WTC11 (cell line): ENCODE measurements at regions not wholly inside any gene's neighbourhood (a gene's known extent, or its start where the extent isn't known, plus 50 kb on each side); places are given as distances from the start of the nearest gene placed in this dataset.

Experiments used
- ATAC-seq: fragments of 200-7000 bp; cut with Tn5 transposase; 2 replicates; pipeline ENCODE4 v1.10.0; 2021; ENCODE audit warnings: mild to moderate bottlenecking, moderate library complexity
- CTCF ChIA-PET: fragments of 300-600 bp; sonication (Branson Sonifier 250); formaldehyde crosslinking; loops from one replicate; lab custom pipeline; 2021; ENCODE audit warnings: antibody characterized with exemption; lab: Charles Lee
- POLR2A ChIA-PET: fragments of 350-600 bp; sonication (Branson Sonifier 250); formaldehyde crosslinking; loops from one replicate; lab custom pipeline; 2021; ENCODE audit warnings: antibody characterized with exemption; lab: Charles Lee
- DNase-seq: peaks from one replicate; pipeline ENCODE4 v3.0.0; 2021; ENCODE audit warnings: low spot score
- H3K27ac Mint-ChIP-seq: 2 replicates; pipeline ENCODE4 v1.8.0; 2021; ENCODE audit warnings: mixed read lengths
- H3K27me3 Mint-ChIP-seq: 2 replicates; pipeline ENCODE4 v1.8.0; 2021; ENCODE audit warnings: low read depth, mild to moderate bottlenecking, moderate library complexity, mixed read lengths
- H3K36me3 Mint-ChIP-seq: 2 replicates; pipeline ENCODE4 v1.8.0; 2021; ENCODE audit warnings: mixed read lengths
- H3K4me1 Mint-ChIP-seq: 2 replicates; pipeline ENCODE4 v1.8.0; 2022; ENCODE audit warnings: mixed read lengths
- H3K4me3 Mint-ChIP-seq: 2 replicates; pipeline ENCODE4 v1.8.0; 2021; ENCODE audit warnings: mild to moderate bottlenecking, moderate library complexity, mixed read lengths
- H3K9me3 Mint-ChIP-seq: 2 replicates; pipeline ENCODE4 v1.8.0; 2021; ENCODE audit warnings: mixed read lengths
- CBFB ChIP-seq: sonication (generic); formaldehyde crosslinking; IDR thresholded peaks from 2 replicates; pipeline ENCODE4 v1.8.1; 2022; ENCODE audit warnings: mild to moderate bottlenecking, low read depth, missing genetic modification reagents
- CREB1 ChIP-seq: sonication (generic); formaldehyde crosslinking; IDR thresholded peaks from 2 replicates; pipeline ENCODE4 v1.8.0; 2023; ENCODE audit warnings: mild to moderate bottlenecking, missing genetic modification reagents
- EMX1 ChIP-seq: fragments of 250-450 bp; sonication (Bioruptor Pico); IDR thresholded peaks from 2 replicates; pipeline ENCODE4 v1.8.0; 2021; ENCODE audit warnings: mild to moderate bottlenecking
- FOXJ3 ChIP-seq: sonication (generic); formaldehyde crosslinking; IDR thresholded peaks from 2 replicates; pipeline ENCODE4 v1.9.0; 2021; ENCODE audit warnings: missing genetic modification reagents, mild to moderate bottlenecking, borderline replicate concordance
- FOXP1 ChIP-seq: sonication (generic); formaldehyde crosslinking; IDR thresholded peaks from 2 replicates; pipeline ENCODE4 v1.8.0; 2022; ENCODE audit warnings: missing genetic modification reagents, mild to moderate bottlenecking, moderate library complexity, borderline replicate concordance
- JAZF1 ChIP-seq: fragments of 250-450 bp; sonication (Bioruptor Pico); IDR thresholded peaks from 2 replicates; pipeline ENCODE4 v1.9.0; 2021; ENCODE audit warnings: moderate library complexity, mild to moderate bottlenecking, inconsistent platforms
- KAT7 ChIP-seq: sonication (generic); formaldehyde crosslinking; IDR thresholded peaks from 2 replicates; pipeline ENCODE4 v1.8.1; 2023; ENCODE audit warnings: missing genetic modification reagents, mild to moderate bottlenecking, borderline replicate concordance
- NFE2L1 ChIP-seq: sonication (generic); formaldehyde crosslinking; IDR thresholded peaks from 2 replicates; pipeline ENCODE4 v1.8.1; 2023; ENCODE audit warnings: missing genetic modification reagents
- SMAD4 ChIP-seq: sonication (generic); formaldehyde crosslinking; IDR thresholded peaks from 2 replicates; pipeline ENCODE4 v1.8.0; 2022; ENCODE audit warnings: mild to moderate bottlenecking, missing genetic modification reagents
- TEAD1 ChIP-seq: sonication (generic); formaldehyde crosslinking; IDR thresholded peaks from 2 replicates; pipeline ENCODE4 v1.8.0; 2022; ENCODE audit warnings: mild to moderate bottlenecking, missing genetic modification reagents
- USF1 ChIP-seq: sonication (generic); formaldehyde crosslinking; IDR thresholded peaks from 2 replicates; pipeline ENCODE4 v1.8.0; 2022; ENCODE audit warnings: mild to moderate bottlenecking, missing genetic modification reagents
- ZMAT4 ChIP-seq: fragments of 250-450 bp; sonication (Bioruptor Pico); IDR thresholded peaks from 2 replicates; pipeline ENCODE4 v1.9.0; 2021; ENCODE audit warnings: mild to moderate bottlenecking
- ZNF138 ChIP-seq: sonication (generic); formaldehyde crosslinking; conservative IDR thresholded peaks from 2 replicates; pipeline ENCODE4 v1.8.1; 2022; ENCODE audit warnings: mild to moderate bottlenecking, moderate library complexity, missing genetic modification reagents
- ZNF232 ChIP-seq: sonication (generic); formaldehyde crosslinking; IDR thresholded peaks from 2 replicates; pipeline ENCODE4 v1.8.0; 2022; ENCODE audit warnings: mild to moderate bottlenecking, missing genetic modification reagents
- ZNF317 ChIP-seq: sonication (generic); formaldehyde crosslinking; IDR thresholded peaks from 2 replicates; pipeline ENCODE4 v1.8.1; 2023; ENCODE audit warnings: low read depth, mild to moderate bottlenecking, moderate library complexity, missing genetic modification reagents, borderline replicate concordance
- ZNF416 ChIP-seq: fragments of 250-450 bp; sonication (Bioruptor Pico); IDR thresholded peaks from 2 replicates; pipeline ENCODE4 v1.9.0; 2021; ENCODE audit warnings: mild to moderate bottlenecking, inconsistent platforms
- ZNF671 ChIP-seq: fragments of 250-450 bp; sonication (Bioruptor Pico); IDR thresholded peaks from 2 replicates; pipeline ENCODE4 v1.8.0; 2021; ENCODE audit warnings: mild to moderate bottlenecking
- TF ChIP-seq, protein P1 (sequence below): sonication (generic); formaldehyde crosslinking; IDR thresholded peaks from 2 replicates; pipeline ENCODE4 v1.8.0; 2022; ENCODE audit warnings: mild to moderate bottlenecking, missing genetic modification reagents
- TF ChIP-seq, protein P2 (sequence below): sonication (generic); formaldehyde crosslinking; IDR thresholded peaks from 2 replicates; pipeline ENCODE4 v1.8.1; 2023; ENCODE audit warnings: mild to moderate bottlenecking, missing genetic modification reagents, borderline replicate concordance
- TF ChIP-seq, protein P3 (sequence below): fragments of 250-450 bp; sonication (Bioruptor Pico); IDR thresholded peaks from 2 replicates; pipeline ENCODE4 v2.1.2; 2022; ENCODE audit warnings: mild to moderate bottlenecking, moderate library complexity
- TF ChIP-seq, protein P4 (sequence below): sonication (generic); formaldehyde crosslinking; IDR thresholded peaks from 2 replicates; pipeline ENCODE4 v1.8.1; 2023; ENCODE audit warnings: mild to moderate bottlenecking, missing genetic modification reagents, moderate library complexity
- TF ChIP-seq, protein P5 (sequence below): fragments of 250-450 bp; sonication (Bioruptor Pico); IDR thresholded peaks from 2 replicates; pipeline ENCODE4 v1.9.0; 2021; ENCODE audit warnings: moderate library complexity, mild to moderate bottlenecking, inconsistent platforms, borderline replicate concordance
- TF ChIP-seq, protein P6 (sequence below): fragments of 250-450 bp; sonication (Bioruptor Pico); IDR thresholded peaks from 2 replicates; pipeline ENCODE4 v1.8.0; 2021; ENCODE audit warnings: mild to moderate bottlenecking

DNA sequence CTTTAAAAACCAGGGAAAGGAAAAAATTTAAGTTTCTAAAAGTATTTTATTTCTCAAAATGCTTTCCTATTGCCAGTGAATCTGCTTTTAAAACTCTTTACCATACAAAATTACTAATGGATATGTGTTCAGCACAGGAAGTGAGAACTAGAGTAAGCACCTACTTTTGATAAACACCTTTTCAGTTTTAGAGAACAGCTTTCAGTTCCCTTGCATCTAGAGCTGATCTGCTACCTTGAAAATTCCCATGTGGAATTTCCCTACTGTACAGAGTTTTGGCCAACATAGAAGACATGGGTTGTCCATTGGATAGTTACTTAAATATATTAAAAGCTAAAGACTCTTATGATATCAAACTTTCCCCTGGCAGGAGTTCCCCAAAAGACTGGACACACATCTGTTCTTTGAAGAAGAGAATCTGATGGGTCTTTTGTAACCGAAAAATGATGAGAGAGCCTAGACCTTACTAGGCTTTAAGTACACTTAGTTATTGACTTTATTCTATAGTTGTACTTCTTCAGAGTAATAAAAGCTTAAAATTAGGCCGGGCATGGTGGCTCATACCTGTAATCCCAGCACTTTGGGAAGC, 112.1 kb upstream of the CNTNAP4 start (continued):
- TF ChIP-seq KAT7 = no peak
- no peak for TF ChIP-seq ZNF671 (CRISPR knock-in tag)
- no peak for TF ChIP-seq TEAD1 (CRISPR knock-in tag)

GRCh38 chr16:76175718-76176117, 101.5 kb upstream of the CNTNAP4 start:
- CTCF ChIA-PET = no interaction called here
- TF ChIP-seq ZNF232 (CRISPR knock-in tag) (no peak), ZMAT4 (CRISPR knock-in tag) (no peak), EMX1 (CRISPR knock-in tag) (no peak), ZNF317 (CRISPR knock-in tag) (no peak), CREB1 (CRISPR knock-in tag) (no peak), ZNF416 (CRISPR knock-in tag) (no peak), USF1 (CRISPR knock-in tag) (no peak), FOXP1 (no peak), FOXJ3 (no peak), ZNF138 (no peak)
- TF ChIP-seq, protein P1, sequence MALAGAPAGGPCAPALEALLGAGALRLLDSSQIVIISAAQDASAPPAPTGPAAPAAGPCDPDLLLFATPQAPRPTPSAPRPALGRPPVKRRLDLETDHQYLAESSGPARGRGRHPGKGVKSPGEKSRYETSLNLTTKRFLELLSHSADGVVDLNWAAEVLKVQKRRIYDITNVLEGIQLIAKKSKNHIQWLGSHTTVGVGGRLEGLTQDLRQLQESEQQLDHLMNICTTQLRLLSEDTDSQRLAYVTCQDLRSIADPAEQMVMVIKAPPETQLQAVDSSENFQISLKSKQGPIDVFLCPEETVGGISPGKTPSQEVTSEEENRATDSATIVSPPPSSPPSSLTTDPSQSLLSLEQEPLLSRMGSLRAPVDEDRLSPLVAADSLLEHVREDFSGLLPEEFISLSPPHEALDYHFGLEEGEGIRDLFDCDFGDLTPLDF (CRISPR knock-in tag) = no peak
- TF ChIP-seq, protein P2, sequence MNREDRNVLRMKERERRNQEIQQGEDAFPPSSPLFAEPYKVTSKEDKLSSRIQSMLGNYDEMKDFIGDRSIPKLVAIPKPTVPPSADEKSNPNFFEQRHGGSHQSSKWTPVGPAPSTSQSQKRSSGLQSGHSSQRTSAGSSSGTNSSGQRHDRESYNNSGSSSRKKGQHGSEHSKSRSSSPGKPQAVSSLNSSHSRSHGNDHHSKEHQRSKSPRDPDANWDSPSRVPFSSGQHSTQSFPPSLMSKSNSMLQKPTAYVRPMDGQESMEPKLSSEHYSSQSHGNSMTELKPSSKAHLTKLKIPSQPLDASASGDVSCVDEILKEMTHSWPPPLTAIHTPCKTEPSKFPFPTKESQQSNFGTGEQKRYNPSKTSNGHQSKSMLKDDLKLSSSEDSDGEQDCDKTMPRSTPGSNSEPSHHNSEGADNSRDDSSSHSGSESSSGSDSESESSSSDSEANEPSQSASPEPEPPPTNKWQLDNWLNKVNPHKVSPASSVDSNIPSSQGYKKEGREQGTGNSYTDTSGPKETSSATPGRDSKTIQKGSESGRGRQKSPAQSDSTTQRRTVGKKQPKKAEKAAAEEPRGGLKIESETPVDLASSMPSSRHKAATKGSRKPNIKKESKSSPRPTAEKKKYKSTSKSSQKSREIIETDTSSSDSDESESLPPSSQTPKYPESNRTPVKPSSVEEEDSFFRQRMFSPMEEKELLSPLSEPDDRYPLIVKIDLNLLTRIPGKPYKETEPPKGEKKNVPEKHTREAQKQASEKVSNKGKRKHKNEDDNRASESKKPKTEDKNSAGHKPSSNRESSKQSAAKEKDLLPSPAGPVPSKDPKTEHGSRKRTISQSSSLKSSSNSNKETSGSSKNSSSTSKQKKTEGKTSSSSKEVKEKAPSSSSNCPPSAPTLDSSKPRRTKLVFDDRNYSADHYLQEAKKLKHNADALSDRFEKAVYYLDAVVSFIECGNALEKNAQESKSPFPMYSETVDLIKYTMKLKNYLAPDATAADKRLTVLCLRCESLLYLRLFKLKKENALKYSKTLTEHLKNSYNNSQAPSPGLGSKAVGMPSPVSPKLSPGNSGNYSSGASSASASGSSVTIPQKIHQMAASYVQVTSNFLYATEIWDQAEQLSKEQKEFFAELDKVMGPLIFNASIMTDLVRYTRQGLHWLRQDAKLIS (CRISPR knock-in tag) = no peak
- no peak overlapping the region for H3K4me3 Mint-ChIP-seq
- no peaks in the 10 kb centered on the region for H3K27me3 Mint-ChIP-seq
- peaks cover 18% of the 10 kb centered on the region for H3K36me3 Mint-ChIP-seq
- no peak for DNase-seq
- POLR2A ChIA-PET = no interaction called here
- peaks cover 63% of the 10 kb centered on the region for H3K9me3 Mint-ChIP-seq
- no peaks in the 10 kb centered on the region for H3K4me1 Mint-ChIP-seq
- no peak for ATAC-seq
- no peak overlapping the region for H3K27ac Mint-ChIP-seq

DNA sequence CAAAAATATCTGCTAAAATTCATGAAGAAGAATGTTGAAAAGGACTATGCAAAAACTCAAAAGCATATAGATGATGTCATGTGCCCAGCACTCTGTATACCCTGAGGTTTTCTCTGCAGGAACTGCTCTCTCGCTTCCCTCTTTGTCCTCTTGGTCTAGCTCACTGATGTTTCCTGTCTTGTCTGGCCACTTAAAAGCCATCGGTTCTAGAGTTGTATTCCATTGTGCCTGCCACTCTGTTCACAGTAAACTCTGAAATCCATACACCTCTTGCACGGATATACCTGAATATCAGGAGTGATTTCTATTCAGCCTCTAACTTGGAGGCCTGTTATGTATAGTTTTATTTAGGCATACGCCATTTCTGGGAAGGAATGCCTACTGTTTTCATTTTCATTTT, 101.0 kb upstream of the CNTNAP4 start:
- DNase-seq (no peak), ATAC-seq (no peak)
- Mint-ChIP-seq H3K27me3 (no peaks in the 10 kb centered on the region), H3K4me3 (no peak overlapping the region), H3K27ac (no peak overlapping the region), H3K9me3 (peaks cover 63% of the 10 kb centered on the region), H3K4me1 (no peaks in the 10 kb centered on the region), H3K36me3 (peaks cover 15% of the 10 kb centered on the region)
- ChIA-PET CTCF (no interaction called here), POLR2A (no interaction called here)
- TF ChIP-seq, protein P3, sequence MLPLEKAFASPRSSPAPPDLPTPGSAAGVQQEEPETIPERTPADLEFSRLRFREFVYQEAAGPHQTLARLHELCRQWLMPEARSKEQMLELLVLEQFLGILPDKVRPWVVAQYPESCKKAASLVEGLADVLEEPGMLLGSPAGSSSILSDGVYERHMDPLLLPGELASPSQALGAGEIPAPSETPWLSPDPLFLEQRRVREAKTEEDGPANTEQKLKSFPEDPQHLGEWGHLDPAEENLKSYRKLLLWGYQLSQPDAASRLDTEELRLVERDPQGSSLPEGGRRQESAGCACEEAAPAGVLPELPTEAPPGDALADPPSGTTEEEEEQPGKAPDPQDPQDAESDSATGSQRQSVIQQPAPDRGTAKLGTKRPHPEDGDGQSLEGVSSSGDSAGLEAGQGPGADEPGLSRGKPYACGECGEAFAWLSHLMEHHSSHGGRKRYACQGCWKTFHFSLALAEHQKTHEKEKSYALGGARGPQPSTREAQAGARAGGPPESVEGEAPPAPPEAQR = no peak
- TF ChIP-seq SMAD4 (CRISPR knock-in tag) (no peak), CREB1 (CRISPR knock-in tag) (no peak), NFE2L1 (CRISPR knock-in tag) (no peak), JAZF1 (no peak), CBFB (CRISPR knock-in tag) (no peak)
- TF ChIP-seq, protein P4, sequence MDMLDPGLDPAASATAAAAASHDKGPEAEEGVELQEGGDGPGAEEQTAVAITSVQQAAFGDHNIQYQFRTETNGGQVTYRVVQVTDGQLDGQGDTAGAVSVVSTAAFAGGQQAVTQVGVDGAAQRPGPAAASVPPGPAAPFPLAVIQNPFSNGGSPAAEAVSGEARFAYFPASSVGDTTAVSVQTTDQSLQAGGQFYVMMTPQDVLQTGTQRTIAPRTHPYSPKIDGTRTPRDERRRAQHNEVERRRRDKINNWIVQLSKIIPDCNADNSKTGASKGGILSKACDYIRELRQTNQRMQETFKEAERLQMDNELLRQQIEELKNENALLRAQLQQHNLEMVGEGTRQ = no peak
- TF ChIP-seq, protein P5, sequence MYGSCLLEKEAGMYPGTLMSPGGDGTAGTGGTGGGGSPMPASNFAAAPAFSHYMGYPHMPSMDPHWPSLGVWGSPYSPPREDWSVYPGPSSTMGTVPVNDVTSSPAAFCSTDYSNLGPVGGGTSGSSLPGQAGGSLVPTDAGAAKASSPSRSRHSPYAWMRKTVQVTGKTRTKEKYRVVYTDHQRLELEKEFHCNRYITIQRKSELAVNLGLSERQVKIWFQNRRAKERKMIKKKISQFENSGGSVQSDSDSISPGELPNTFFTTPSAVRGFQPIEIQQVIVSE (CRISPR knock-in tag) = no peak
- TF ChIP-seq, protein P1 (CRISPR knock-in tag) = no peak
- TF ChIP-seq, protein P6, sequence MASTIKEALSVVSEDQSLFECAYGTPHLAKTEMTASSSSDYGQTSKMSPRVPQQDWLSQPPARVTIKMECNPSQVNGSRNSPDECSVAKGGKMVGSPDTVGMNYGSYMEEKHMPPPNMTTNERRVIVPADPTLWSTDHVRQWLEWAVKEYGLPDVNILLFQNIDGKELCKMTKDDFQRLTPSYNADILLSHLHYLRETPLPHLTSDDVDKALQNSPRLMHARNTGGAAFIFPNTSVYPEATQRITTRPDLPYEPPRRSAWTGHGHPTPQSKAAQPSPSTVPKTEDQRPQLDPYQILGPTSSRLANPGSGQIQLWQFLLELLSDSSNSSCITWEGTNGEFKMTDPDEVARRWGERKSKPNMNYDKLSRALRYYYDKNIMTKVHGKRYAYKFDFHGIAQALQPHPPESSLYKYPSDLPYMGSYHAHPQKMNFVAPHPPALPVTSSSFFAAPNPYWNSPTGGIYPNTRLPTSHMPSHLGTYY = no peak
